Tibial artery (tissue), 4 donors: ENCODE measurements at regions not wholly inside any gene's neighbourhood (a gene's known extent, or its start where the extent isn't known, plus 50 kb on each side); places are given as distances from the start of the nearest gene placed in this dataset.

Experiments used
- DNase-seq, 2 donors: peaks; one replicate each; pipeline ENCODE4 v3.0.0-alpha.2; 2019
- H3K27ac ChIP-seq, 2 donors: fragments of 200-600 bp; sonication (generic) in 1 of 2; 1 replicate in 1 of 2; 2 replicates in 1 of 2; pipeline ENCODE4 v1.5.1; 2018 to 2019; ENCODE audit warnings: mild to moderate bottlenecking in 1 of 2
- H3K27me3 ChIP-seq, 2 donors: fragments of 200-600 bp; sonication (generic) in 1 of 2; one replicate each; pipeline versions ENCODE4 v1.5.1 to v1.6.0; 2016 to 2019
- H3K36me3 ChIP-seq, 3 donors: fragments of 200-600 bp; sonication (generic) in 2 of 3; one replicate each; pipeline ENCODE4 v1.5.1; 2016 to 2019; ENCODE audit warnings: mild to moderate bottlenecking in 2 of 3
- H3K4me1 ChIP-seq, 4 donors: fragments of 200-600 bp; sonication (generic) in 2 of 4; 1 replicate in 3 of 4; 2 replicates in 1 of 4; pipeline ENCODE4 v1.5.1; 2016 to 2019
- H3K4me3 ChIP-seq, 2 donors: fragments of 200-600 bp; sonication (generic) in 1 of 2; 1 replicate in 1 of 2; 2 replicates in 1 of 2; pipeline ENCODE4 v1.5.1; 2018 to 2019; ENCODE audit warnings: mild to moderate bottlenecking in 2 of 2
- H3K9me3 ChIP-seq, 3 donors: fragments of 200-600 bp; sonication (generic) in 1 of 3; one replicate each; pipeline ENCODE4 v1.5.1; 2016 to 2019
- intact Hi-C: fragments of 100-400 bp; cut with DNase I; formaldehyde crosslinking; loops from one replicate; pipeline ENCODE4 v1.15.0; 2023; ENCODE audit warnings: low total_unique reads
- TF ChIP-seq, protein P1 (sequence below), 2 experiments: fragments of 200-600 bp in 1 of 2; fragments of 450-650 bp in 1 of 2; IDR thresholded peaks; one replicate each; pipeline ENCODE4 v1.5.1; 2017 to 2019; ENCODE audit warnings: antibody characterized with exemption in 2 of 2, mild to moderate bottlenecking in 1 of 2, moderate library complexity in 1 of 2

DNA sequence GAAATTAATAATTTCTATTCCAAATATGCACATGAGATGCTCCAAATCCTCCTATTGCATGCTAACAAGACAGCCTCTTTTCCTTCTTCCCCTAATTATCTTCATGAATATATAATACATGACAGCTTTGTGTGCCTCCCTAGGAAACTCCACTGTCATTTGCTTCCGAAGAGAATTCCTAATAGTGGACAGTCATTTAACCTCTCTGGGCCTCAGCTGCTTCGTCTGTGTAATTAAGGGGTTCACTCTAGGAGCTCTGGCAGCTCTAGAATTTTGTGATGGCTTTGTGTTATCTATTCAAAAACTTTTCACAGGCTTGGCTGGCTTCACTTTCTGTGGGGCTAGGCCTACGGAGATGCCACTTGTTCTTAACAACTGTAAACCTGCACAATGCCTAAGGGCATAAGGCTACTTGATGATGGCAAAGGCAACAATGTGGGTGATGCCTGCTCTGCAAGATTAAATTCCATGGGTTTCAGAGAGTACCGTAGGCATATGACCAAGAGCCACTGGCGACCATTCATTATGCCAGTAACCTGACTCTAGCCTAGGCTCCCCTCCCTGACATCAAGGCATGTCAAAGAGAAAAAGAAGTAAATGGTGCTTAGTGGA lies 333.8 kb upstream of the UMPS start:
- Histone ChIP-seq H3K4me3 (no peak overlapping the region), H3K36me3 (peaks cover 0 to 9% (median 0%) of the 10 kb centered on the region in 3 donors), H3K4me1 (peaks cover 0 to 63% (median 28%) of the 10 kb centered on the region in 4 donors), H3K27ac (peak overlapping the region; percentile 65 to 77), H3K9me3 (no peaks in the 10 kb centered on the region), H3K27me3 (no peaks in the 10 kb centered on the region)
- intact Hi-C loops, result no loop called here
- no peak for DNase-seq
- TF ChIP-seq, protein P1, sequence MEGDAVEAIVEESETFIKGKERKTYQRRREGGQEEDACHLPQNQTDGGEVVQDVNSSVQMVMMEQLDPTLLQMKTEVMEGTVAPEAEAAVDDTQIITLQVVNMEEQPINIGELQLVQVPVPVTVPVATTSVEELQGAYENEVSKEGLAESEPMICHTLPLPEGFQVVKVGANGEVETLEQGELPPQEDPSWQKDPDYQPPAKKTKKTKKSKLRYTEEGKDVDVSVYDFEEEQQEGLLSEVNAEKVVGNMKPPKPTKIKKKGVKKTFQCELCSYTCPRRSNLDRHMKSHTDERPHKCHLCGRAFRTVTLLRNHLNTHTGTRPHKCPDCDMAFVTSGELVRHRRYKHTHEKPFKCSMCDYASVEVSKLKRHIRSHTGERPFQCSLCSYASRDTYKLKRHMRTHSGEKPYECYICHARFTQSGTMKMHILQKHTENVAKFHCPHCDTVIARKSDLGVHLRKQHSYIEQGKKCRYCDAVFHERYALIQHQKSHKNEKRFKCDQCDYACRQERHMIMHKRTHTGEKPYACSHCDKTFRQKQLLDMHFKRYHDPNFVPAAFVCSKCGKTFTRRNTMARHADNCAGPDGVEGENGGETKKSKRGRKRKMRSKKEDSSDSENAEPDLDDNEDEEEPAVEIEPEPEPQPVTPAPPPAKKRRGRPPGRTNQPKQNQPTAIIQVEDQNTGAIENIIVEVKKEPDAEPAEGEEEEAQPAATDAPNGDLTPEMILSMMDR (IDR thresholded peaks at IDR 0.05), result no peak

DNA sequence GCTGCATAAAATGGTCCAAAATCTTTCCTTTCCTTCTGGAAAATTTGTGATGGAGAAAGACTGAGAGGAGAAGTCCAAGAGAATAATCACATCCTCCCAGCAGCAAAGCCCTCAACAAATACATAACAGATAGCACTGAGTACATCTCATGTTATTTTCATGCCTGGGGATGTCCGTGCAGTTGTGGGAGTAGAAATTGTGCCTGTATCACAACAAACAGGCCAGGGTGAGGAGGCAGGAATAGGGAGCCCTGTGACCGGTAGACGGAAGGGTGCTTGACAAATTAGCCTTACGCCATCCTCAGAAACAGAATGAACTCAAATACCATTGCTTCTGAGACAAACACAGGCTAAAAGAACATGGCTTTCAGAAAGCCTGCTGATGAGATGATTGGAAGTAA lies 333.2 kb upstream of the UMPS start:
- Histone ChIP-seq H3K27me3 (no peaks in the 10 kb centered on the region), H3K36me3 (peaks cover 0 to 9% (median 0%) of the 10 kb centered on the region in 3 donors), H3K27ac (peak overlapping the region; percentile 65 to 77), H3K4me3 (no peak overlapping the region), H3K9me3 (no peaks in the 10 kb centered on the region), H3K4me1 (peaks cover 0 to 70% (median 28%) of the 10 kb centered on the region in 4 donors)
- intact Hi-C loops, result no loop called here
- TF ChIP-seq, protein P1 (IDR thresholded peaks at IDR 0.05), result no peak
- no peak for DNase-seq

DNA sequence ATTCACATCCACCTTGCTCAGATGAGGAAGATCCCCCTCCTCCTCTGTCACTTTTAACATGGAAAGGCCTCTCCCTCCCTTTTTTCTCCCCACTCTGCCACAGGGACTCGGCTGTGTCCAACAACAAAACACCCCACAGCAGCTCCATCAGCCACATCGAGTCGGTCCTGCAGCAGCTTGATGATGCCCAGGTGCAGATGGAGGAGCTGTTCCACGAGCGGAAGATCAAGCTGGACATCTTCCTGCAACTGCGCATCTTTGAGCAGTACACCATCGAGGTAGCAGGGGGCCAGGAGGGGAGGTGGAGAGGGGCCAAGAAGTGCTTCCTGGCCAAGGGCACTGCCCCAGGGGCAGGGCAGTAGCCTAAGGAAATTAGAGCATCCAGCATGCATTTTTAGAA lies 331.7 kb upstream of the UMPS start:
- peaks cover 0 to 9% (median 0%) of the 10 kb centered on the region in 3 donors for H3K36me3 ChIP-seq
- peak overlapping the region; percentile 65 to 77 for H3K27ac ChIP-seq

GRCh38 chr3:124401843-124402242 lies 328.4 kb upstream of the UMPS start:
- no peak for DNase-seq
- Histone ChIP-seq H3K4me3 (no peak overlapping the region), H3K36me3 (peaks cover 5 to 9% (median 7%) of the 10 kb centered on the region in 3 donors), H3K27me3 (no peaks in the 10 kb centered on the region), H3K9me3 (no peaks in the 10 kb centered on the region), H3K27ac (peak overlapping the region in 1 of 2 donors; percentile 38), H3K4me1 (peaks cover 0 to 41% (median 16%) of the 10 kb centered on the region in 4 donors)
- intact Hi-C loops, result no loop called here
- TF ChIP-seq, protein P1 (IDR thresholded peaks at IDR 0.05), result no peak

More for the DNA sequence above, 331.7 kb upstream of the UMPS start:
- no peak overlapping the region for H3K4me3 ChIP-seq
- H3K27me3 ChIP-seq, result no peaks in the 10 kb centered on the region
- TF ChIP-seq, protein P1 (IDR thresholded peaks at IDR 0.05), result no peak
- no peaks in the 10 kb centered on the region for H3K9me3 ChIP-seq
- peaks cover 0 to 70% (median 28%) of the 10 kb centered on the region in 4 donors for H3K4me1 ChIP-seq
- DNase-seq, result no peak
- intact Hi-C loops, result no loop called here

GRCh38 chr3:124402791-124403190 lies 327.5 kb upstream of the UMPS start:
- DNase-seq, result no peak
- H3K4me3 ChIP-seq, result no peak overlapping the region
- no peaks in the 10 kb centered on the region for H3K9me3 ChIP-seq
- TF ChIP-seq, protein P1 (IDR thresholded peaks at IDR 0.05), result no peak
- no peak overlapping the region for H3K27ac ChIP-seq
- intact Hi-C loops, result no loop called here
- H3K27me3 ChIP-seq, result no peaks in the 10 kb centered on the region
- H3K36me3 ChIP-seq, result peaks cover 6 to 9% (median 7%) of the 10 kb centered on the region in 3 donors
- H3K4me1 ChIP-seq, result peaks cover 0 to 31% (median 8%) of the 10 kb centered on the region in 4 donors
